Stimulated activated CD8-positive, alpha-beta memory T cell treated with anti-CD3 and anti-CD28 coated beads, Interleukin-4, amount 100 ng/mL, for 1 hour (primary cell): ENCODE measurements at regions not wholly inside any gene's neighbourhood (a gene's known extent, or its start where the extent isn't known, plus 50 kb on each side); places are given as distances from the start of the nearest gene placed in this dataset.
"Not testable (repeated sequence)": the region's sequence is repeated elsewhere in the genome, so short reads cannot be mapped to it uniquely, and the experiment has no call there.

Experiments
- DNase-seq, 2 donors: peaks; one replicate each; pipeline ENCODE4 v3.0.0-alpha.2; 2020; ENCODE audit warnings: low read depth in 2 of 2, low spot score in 1 of 2

GRCh38 chr11:15830741-15831428 is 525.5 kb downstream of the SOX6 start:
- no peak for DNase-seq

DNA sequence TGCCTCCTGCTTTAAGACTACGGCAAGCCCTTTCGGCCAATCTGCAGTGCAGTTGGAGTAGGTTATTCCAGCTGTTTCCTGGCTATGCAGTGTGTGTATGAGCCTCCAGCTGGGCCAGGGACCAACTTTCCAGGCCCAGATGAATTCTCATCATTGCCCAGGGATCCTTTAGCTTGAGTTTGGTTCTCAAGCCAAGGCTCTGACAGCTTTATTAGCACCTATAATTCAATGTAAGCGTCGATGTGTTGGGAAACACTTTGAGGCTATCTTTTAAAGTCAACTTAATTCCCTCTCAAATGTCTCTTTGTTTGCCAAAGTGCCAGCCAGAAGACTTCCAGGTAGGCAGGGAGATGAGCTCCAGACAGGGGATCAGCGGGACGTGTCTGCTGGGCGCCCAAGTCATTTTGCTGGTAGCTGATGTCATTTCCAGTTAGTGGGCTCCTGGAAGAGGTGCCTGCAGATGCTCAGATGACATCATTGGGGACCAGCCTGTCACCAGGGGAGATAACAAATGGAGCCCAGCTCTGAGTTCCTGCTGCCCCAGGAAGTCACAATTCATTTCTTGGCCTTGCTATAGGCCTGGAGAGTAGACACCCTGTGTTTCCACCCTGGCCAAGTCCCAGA is 520.4 kb downstream of the SOX6 start:
- no peak for DNase-seq

DNA sequence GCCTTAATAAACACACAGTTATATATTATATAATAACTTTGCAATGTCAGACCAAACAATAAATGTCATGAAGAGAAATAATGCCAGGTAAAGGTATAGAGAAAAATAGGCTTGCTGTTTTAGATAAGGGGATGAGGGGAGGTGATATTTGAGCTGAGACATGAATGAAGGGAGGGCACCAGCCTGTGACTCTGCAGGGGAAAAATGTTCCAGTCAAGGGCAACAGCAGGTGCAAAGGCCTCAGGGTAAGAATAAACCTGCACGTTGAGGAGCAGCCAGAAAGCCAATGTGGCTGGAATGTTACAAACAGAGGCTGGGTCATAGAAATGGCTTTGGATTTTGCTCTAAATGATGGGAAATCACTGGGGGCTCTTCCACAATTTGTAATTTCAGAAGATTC is 519.6 kb downstream of the SOX6 start:
- no peak for DNase-seq

DNA sequence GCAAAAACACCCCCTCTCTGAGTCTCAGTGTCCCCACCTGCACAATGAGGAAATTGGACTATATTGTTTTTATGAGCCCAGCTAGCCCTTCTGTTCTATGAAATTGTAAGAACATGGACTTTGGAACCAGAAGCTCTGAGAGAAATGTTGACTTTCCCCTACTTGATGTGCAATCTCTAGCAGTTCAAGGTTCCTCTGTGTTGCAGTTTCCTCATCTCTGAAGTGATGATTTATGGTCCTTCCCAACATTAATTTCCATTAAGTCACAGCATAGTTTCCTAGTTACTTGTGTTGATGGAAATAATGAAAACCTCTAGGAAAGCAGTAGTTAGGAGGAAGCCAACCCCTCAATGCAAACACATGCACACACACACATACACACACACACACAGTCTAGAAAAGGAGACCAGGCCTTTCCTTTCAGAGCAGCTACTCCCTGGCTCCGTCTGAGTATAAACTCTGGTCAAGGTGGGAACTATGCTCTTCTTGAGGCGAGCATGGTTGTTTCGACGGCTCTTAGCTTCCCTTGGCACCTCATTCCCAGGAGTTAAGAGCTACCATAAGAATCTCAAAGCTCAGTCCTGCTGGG is 518.4 kb downstream of the SOX6 start:
- no peak for DNase-seq

GRCh38 chr11:15839061-15839460 is 517.3 kb downstream of the SOX6 start:
- DNase-seq = no peak

- no peak for DNase-seq
Observed at GRCh38 chr11:15840966-15841365, 515.4 kb downstream of the SOX6 start.

DNA sequence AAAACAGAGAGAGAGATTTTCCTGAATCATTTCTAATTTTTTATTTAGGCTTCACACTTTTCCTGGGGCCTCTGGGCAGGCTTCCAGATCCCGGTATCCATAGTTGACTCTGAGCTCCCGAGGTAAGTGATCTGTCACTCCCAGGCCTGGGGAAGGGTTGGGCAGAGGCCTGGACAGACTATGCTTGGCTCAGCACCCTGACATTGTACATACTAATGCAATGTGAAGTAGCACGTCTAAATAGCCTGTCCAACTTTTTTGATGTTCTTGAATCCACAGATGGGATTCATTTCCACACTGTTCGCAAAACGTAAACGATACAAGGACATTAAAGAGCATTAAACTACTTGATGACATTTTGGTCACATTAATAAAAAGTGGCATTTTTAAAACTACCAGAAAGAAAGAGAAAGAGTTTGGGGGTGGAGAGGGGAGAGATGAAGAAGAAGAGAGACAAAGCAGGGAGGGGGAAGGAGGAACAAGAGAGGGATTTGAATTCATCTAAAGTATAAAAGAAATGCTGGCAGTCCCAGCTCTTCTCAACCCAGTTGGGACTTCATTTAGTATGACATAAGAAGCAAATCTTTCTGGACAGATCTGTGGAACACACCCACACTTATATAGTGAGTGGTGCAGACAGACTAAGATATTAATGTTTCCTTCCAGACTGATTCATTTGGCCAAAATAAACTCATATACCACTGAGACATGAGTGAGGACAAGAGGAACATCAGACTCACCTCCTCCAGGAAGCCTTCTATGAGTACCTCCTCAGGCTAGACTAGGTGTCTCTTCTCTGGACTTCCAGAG is 514.2 kb downstream of the SOX6 start:
- DNase-seq = no peak

DNA sequence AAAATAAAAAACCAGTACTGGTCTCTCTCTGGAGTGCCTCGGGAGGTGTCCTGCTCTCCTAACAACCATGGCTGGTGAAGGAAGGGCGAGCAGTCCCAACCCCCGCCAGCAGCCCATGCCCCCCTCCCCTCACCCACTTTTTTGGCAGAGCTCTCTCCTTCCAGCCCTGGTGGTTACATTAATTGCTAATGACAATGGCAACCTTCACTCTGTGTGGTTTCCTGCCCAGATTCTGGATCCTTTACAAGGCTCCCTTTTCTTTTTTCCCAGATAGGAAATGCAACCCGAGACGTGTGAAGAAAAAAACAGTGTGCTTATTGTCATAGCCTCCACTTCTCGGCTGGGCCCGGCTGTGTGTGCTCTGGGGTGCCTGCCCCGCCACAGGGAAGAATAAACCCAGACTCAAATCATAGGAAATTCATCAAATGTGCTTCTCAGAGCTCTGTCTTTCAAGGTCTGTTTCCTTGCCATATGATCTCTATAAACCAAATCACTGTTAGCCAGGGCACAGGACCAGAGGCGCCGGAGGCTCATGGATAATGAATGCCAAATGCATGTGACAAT is 513.0 kb downstream of the SOX6 start:
- DNase-seq = no peak

- no peak for DNase-seq
Observed at GRCh38 chr11:15845261-15845660, 511.1 kb downstream of the SOX6 start.

DNA sequence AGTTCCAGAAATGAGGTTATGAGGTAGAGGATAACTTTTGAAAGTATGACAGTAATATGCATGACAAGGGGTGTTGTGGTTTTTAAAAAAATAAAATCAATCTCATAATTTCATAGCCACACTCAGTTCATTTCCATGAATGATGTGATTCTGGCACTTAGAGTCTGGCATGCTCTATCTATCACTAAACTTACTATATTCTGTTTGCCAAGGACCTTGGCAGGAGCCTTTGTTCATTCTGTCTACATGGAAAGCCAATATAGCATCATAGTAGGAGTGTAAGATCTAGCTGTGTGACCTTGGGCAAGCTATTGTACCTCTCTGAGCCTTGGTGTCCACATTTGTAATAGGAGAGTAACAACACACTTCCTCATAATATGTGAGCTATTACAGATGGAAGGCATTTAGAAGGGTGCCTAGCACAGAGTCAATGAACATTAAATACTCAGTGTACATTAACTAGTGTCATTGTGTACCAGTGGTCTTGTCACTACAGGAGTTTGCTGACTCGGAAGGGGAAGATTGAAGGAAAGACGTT is 507.6 kb downstream of the SOX6 start:
- DNase-seq = no peak

GRCh38 chr11:15849257-15849656 is 507.1 kb downstream of the SOX6 start:
- no peak for DNase-seq

DNA sequence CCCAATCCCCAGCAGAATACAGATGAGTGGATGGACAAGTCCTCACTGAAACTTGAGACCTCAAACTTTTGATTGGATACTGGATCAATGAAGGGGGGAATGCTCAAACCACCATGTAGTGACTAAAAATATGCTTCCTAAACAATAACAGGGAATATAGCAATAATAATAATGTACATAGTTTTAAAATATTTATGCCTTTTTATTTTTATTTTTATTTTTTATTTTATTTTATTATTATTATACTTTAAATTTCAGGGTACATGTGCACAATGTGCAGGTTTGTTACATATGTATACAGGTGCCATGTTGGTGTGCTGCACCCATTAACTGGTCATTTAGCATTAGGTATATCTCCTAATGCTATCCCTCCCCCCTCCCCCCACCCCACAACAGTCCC is 506.0 kb downstream of the SOX6 start:
- not testable (repeated sequence) for DNase-seq

- DNase-seq = no peak
Observed at GRCh38 chr11:15851051-15851498, 505.3 kb downstream of the SOX6 start.

DNA sequence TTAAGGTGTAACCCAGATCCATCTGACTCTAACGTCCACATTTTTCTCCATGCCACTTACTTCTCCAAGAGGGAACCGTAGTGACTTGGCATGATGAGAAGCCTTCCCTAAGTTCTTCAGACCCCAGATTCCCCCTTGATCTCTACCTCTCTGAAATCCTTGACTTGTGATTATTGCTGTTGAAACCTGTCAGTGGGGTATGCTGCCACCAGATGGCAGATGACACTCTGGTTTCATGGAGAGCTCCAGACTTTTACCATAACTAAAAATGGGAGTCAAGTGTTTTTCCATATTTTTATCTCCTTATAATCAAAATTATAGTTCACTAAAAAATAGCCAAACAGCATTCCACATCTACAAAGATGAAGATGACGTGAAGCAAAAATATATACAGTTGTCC is 504.2 kb downstream of the SOX6 start:
- no peak for DNase-seq

- no peak for DNase-seq
Observed at GRCh38 chr11:15854245-15854644, 502.1 kb downstream of the SOX6 start.

- no peak for DNase-seq
Observed at GRCh38 chr11:15858881-15859280, 497.5 kb downstream of the SOX6 start.

GRCh38 chr11:15859411-15859810 is 496.9 kb downstream of the SOX6 start:
- DNase-seq = no peak

GRCh38 chr11:15861256-15861655 is 495.1 kb downstream of the SOX6 start:
- DNase-seq = no peak

DNA sequence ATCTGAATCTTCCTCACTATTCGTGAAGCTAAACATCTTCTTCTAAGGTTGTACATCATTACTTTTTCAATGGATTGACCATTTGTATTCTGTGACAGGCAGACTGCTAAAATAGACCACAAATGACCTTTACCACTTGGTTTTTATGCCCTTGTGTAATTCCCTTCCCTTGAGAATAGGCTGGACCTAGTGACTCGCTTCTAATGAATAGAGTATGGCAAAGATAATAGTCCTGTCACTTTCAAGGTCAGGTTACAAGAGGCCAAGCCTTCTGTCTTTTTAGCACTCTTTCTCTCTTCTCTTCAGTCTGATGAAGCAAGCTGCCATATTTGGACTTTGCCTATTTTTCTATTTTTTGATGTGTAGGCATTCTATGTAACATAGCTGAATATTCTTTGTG is 492.9 kb downstream of the SOX6 start:
- no peak for DNase-seq

DNA sequence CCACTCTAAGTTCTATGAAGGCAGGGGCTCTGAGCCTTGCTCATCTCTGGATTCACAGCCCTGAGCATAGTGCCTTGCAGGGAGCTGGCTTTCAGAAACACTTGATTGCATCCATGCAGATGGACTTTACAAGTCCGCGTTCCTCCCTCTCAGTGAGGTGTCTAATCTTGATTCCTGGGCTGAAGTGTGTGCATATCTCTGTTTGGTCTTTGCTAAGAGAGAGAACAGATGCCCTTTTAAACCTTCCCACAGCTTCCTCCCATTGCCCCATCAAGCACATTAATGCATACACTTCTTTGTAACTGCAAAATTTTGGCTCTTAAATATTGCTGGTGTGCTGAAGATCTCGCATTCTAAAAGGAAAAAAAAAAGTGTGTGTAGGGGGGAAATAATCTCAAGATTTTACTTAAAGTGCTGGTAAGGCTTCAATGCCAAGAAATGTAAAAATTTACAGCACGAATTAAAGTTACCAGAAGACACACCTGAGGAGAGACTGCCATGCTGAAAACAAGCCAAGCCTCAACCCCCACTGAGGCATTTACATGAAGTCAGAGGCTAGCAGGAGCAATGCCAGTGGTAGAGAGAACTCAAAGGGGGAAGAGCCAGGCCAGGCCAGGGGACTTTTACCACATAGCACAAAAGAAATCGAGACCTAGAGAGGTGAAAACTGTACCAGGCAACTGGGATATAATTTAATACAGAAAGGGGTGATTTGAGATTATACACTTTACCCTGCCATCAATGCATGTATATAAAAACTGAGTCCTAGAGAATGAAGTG is 492.1 kb downstream of the SOX6 start:
- DNase-seq = no peak
